ENCODE measurements at regions not wholly inside any gene's neighbourhood (a gene's known extent, or its start where the extent isn't known, plus 50 kb on each side); places are given as distances from the start of the nearest gene placed in this dataset.

DNA sequence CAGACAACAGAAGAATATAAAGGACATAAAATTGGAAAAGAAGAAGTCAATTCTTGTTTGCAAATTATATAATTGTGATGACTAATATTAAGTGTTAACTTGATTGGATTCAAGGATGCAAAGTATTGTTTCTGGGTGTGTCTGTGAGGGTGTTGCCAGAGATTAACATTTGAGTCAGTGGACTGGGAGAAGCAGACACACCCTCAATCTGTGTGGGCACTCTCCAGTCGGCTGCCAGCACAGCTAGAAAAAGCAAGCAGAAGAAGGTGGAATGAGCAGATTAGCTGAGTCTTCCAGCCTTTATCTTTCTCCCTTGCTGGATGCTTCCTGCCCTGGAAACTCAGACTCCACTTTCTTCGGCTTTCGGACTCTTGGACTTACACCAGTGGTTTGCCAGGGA lies 51.7 kb downstream of the UBE2NL start:
- DNase-seq: no peak
- Histone ChIP-seq H3K4me3 (ENCODE audit: low read length) (no peak overlapping the region), H3K27ac (ENCODE audit: low read length) (no peak overlapping the region), H3K27me3 (ENCODE audit: control insufficient read depth, insufficient read depth, low read length) (no peaks in the 10 kb centered on the region), H3K36me3 (ENCODE audit: control insufficient read depth, insufficient read depth, low read length) (no peaks in the 10 kb centered on the region), H3K9me3 (replicated peaks; ENCODE audit: control insufficient read depth, low read depth, low read length) (no peaks in the 10 kb centered on the region), H3K4me1 (ENCODE audit: control insufficient read depth, insufficient read depth, low read length) (no peaks in the 10 kb centered on the region)
- WGBS (ENCODE audit: insufficient coverage): 76% methylated on average over 2 of the region's 3 CpGs

DNA sequence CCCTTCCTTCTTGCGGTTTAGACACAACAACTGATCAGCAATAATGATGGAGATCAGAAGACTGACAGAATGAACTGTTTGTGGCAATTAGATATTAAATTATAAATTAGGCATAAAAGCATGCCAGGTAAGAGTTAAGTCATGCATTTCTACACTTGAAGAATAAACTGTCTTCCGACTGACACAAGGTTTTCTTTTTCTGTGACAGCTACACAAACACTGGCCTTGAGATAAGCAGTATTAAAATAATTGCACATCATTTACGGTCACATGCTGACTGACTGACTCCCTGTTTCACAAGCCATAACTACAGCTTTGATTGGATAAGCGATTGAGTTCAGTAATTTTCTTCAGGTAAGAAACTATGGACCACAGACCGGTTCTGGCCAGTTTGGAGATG lies 56.2 kb downstream of the UBE2NL start:
- no peaks in the 10 kb centered on the region for H3K36me3 ChIP-seq (ENCODE audit: control insufficient read depth, insufficient read depth, low read length)
- H3K27me3 ChIP-seq (ENCODE audit: control insufficient read depth, insufficient read depth, low read length): no peaks in the 10 kb centered on the region
- H3K27ac ChIP-seq (ENCODE audit: low read length): no peak overlapping the region
- H3K4me3 ChIP-seq (ENCODE audit: low read length): no peak overlapping the region
- WGBS (ENCODE audit: insufficient coverage): 82% methylated on average over 2 of the region's 5 CpGs
- no peaks in the 10 kb centered on the region for H3K4me1 ChIP-seq (ENCODE audit: control insufficient read depth, insufficient read depth, low read length)
- H3K9me3 ChIP-seq (replicated peaks; ENCODE audit: control insufficient read depth, low read depth, low read length): no peaks in the 10 kb centered on the region
- no peak for DNase-seq

DNA sequence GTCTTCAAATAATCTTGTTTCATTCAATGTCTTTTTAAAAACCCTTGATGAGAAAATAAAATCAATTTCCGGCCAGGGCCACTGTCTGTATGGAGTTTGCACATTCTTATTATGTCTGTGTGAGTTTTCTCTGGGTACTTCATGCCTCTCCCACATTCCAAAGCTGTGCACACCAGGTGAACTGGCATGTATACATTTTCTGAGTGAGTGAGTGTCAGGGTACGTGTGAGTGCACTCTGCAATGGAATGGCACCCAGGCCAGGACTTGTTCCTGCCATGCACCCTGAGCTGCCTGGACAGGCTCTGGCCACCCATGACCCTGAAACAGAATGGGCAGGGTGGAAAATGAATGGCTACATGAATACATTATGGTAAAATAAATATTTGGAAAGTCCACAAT lies 61.3 kb downstream of the UBE2NL start:
- Histone ChIP-seq H3K4me3 (ENCODE audit: low read length) (no peak overlapping the region), H3K27me3 (ENCODE audit: control insufficient read depth, insufficient read depth, low read length) (no peaks in the 10 kb centered on the region), H3K9me3 (replicated peaks; ENCODE audit: control insufficient read depth, low read depth, low read length) (peaks cover 3% of the 10 kb centered on the region), H3K36me3 (ENCODE audit: control insufficient read depth, insufficient read depth, low read length) (no peaks in the 10 kb centered on the region), H3K27ac (ENCODE audit: low read length) (no peak overlapping the region), H3K4me1 (ENCODE audit: control insufficient read depth, insufficient read depth, low read length) (no peaks in the 10 kb centered on the region)
- 57% methylated on average over 1 of the region's 2 CpGs for WGBS (ENCODE audit: insufficient coverage)
- no peak for DNase-seq

- no peak overlapping the region for H3K27ac ChIP-seq (ENCODE audit: low read length)
- no peaks in the 10 kb centered on the region for H3K36me3 ChIP-seq (ENCODE audit: control insufficient read depth, insufficient read depth, low read length)
- H3K4me1 ChIP-seq (ENCODE audit: control insufficient read depth, insufficient read depth, low read length): no peaks in the 10 kb centered on the region
- no peak overlapping the region for H3K4me3 ChIP-seq (ENCODE audit: low read length)
- no peaks in the 10 kb centered on the region for H3K27me3 ChIP-seq (ENCODE audit: control insufficient read depth, insufficient read depth, low read length)
- DNase-seq: no peak
- WGBS (ENCODE audit: insufficient coverage): 60% methylated on average over 4 of the region's 6 CpGs
- H3K9me3 ChIP-seq (replicated peaks; ENCODE audit: control insufficient read depth, low read depth, low read length): no peaks in the 10 kb centered on the region
These were observed 80.7 kb downstream of the UBE2NL start for GRCh38 chrX:143964549-143964948.

GRCh38 chrX:143988356-143988755 lies 104.5 kb downstream of the UBE2NL start:
- Histone ChIP-seq H3K9me3 (replicated peaks; ENCODE audit: control insufficient read depth, low read depth, low read length) (no peaks in the 10 kb centered on the region), H3K27me3 (ENCODE audit: control insufficient read depth, insufficient read depth, low read length) (no peaks in the 10 kb centered on the region), H3K27ac (ENCODE audit: low read length) (no peak overlapping the region), H3K36me3 (ENCODE audit: control insufficient read depth, insufficient read depth, low read length) (no peaks in the 10 kb centered on the region), H3K4me3 (ENCODE audit: low read length) (no peak overlapping the region), H3K4me1 (ENCODE audit: control insufficient read depth, insufficient read depth, low read length) (no peaks in the 10 kb centered on the region)
- DNase-seq: no peak
- 35% methylated on average over 4 of the region's 4 CpGs for WGBS (ENCODE audit: insufficient coverage)

GRCh38 chrX:143994206-143994605 lies 110.3 kb downstream of the UBE2NL start:
- no peak for DNase-seq
- no CpG with 5 or more reads among the region's 1 CpG for WGBS (ENCODE audit: insufficient coverage)
- no peaks in the 10 kb centered on the region for H3K9me3 ChIP-seq (replicated peaks; ENCODE audit: control insufficient read depth, low read depth, low read length)
- no peaks in the 10 kb centered on the region for H3K27me3 ChIP-seq (ENCODE audit: control insufficient read depth, insufficient read depth, low read length)
- H3K36me3 ChIP-seq (ENCODE audit: control insufficient read depth, insufficient read depth, low read length): no peaks in the 10 kb centered on the region
- no peak overlapping the region for H3K27ac ChIP-seq (ENCODE audit: low read length)
- H3K4me1 ChIP-seq (ENCODE audit: control insufficient read depth, insufficient read depth, low read length): no peaks in the 10 kb centered on the region
- H3K4me3 ChIP-seq (ENCODE audit: low read length): no peak overlapping the region

DNA sequence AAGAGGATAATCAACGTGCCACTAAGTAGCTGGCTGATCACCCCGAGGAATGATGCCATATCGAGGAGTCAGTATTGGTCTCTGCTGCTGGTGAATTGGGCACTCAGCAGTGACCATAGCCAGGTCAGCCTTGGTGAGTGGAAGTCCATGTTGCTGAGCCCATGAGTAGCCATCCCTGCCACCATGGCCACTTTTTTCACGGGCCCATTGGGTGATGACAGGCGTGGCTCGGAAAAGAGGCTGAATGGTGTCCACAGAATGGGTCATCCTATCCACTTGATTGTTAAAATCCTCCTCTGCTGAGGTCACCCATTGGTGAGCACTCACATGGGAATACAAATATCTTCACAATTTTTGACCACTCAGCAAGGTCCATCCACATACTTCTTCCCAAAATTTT lies 114.4 kb downstream of the UBE2NL start:
- no peak overlapping the region for H3K27ac ChIP-seq (ENCODE audit: low read length)
- no peaks in the 10 kb centered on the region for H3K4me1 ChIP-seq (ENCODE audit: control insufficient read depth, insufficient read depth, low read length)
- H3K4me3 ChIP-seq (ENCODE audit: low read length): no peak overlapping the region
- 91% methylated on average over 6 of the region's 6 CpGs for WGBS (ENCODE audit: insufficient coverage)
- H3K27me3 ChIP-seq (ENCODE audit: control insufficient read depth, insufficient read depth, low read length): peaks cover 2% of the 10 kb centered on the region
- H3K36me3 ChIP-seq (ENCODE audit: control insufficient read depth, insufficient read depth, low read length): no peaks in the 10 kb centered on the region
- DNase-seq: no peak
- H3K9me3 ChIP-seq (replicated peaks; ENCODE audit: control insufficient read depth, low read depth, low read length): no peaks in the 10 kb centered on the region

DNA sequence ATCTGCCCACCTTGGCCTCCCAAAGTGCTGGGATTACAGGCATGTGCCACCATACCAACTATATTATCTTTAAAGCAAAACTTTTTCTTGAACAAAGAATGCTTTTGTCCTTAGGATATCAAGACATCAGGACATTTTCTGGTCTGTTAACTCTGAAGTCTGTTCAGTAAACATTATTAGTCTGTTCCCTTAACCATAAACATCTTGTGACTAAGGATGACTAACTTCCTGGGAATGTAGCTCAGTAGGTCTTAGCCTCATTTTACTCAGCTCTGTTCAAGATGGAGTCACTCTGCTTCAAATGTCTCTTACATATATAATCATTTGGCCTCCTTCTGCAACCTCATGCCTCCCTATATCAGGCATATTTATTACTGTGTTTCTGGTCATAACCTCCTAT lies 122.9 kb downstream of the UBE2NL start:
- no peaks in the 10 kb centered on the region for H3K4me1 ChIP-seq (ENCODE audit: control insufficient read depth, insufficient read depth, low read length)
- peaks cover 5% of the 10 kb centered on the region for H3K9me3 ChIP-seq (replicated peaks; ENCODE audit: control insufficient read depth, low read depth, low read length)
- no peaks in the 10 kb centered on the region for H3K27me3 ChIP-seq (ENCODE audit: control insufficient read depth, insufficient read depth, low read length)
- no peaks in the 10 kb centered on the region for H3K36me3 ChIP-seq (ENCODE audit: control insufficient read depth, insufficient read depth, low read length)
- DNase-seq: no peak
- H3K27ac ChIP-seq (ENCODE audit: low read length): no peak overlapping the region
- H3K4me3 ChIP-seq (ENCODE audit: low read length): no peak overlapping the region

GRCh38 chrX:144040793-144041192 lies 156.9 kb downstream of the UBE2NL start:
- no CpG with 5 or more reads among the region's 2 CpGs for WGBS (ENCODE audit: insufficient coverage)
- no peaks in the 10 kb centered on the region for H3K4me1 ChIP-seq (ENCODE audit: control insufficient read depth, insufficient read depth, low read length)
- H3K27ac ChIP-seq (ENCODE audit: low read length): no peak overlapping the region
- H3K27me3 ChIP-seq (ENCODE audit: control insufficient read depth, insufficient read depth, low read length): no peaks in the 10 kb centered on the region
- no peak overlapping the region for H3K4me3 ChIP-seq (ENCODE audit: low read length)
- no peaks in the 10 kb centered on the region for H3K36me3 ChIP-seq (ENCODE audit: control insufficient read depth, insufficient read depth, low read length)
- no peak for DNase-seq
- H3K9me3 ChIP-seq (replicated peaks; ENCODE audit: control insufficient read depth, low read depth, low read length): no peaks in the 10 kb centered on the region

- no peaks in the 10 kb centered on the region for H3K27me3 ChIP-seq (ENCODE audit: control insufficient read depth, insufficient read depth, low read length)
- H3K4me1 ChIP-seq (ENCODE audit: control insufficient read depth, insufficient read depth, low read length): no peaks in the 10 kb centered on the region
- H3K4me3 ChIP-seq (ENCODE audit: low read length): no peak overlapping the region
- no peaks in the 10 kb centered on the region for H3K36me3 ChIP-seq (ENCODE audit: control insufficient read depth, insufficient read depth, low read length)
- WGBS (ENCODE audit: insufficient coverage): 52% methylated on average over 5 of the region's 5 CpGs
- H3K27ac ChIP-seq (ENCODE audit: low read length): no peak overlapping the region
- no peaks in the 10 kb centered on the region for H3K9me3 ChIP-seq (replicated peaks; ENCODE audit: control insufficient read depth, low read depth, low read length)
- no peak for DNase-seq
These were observed 158.4 kb downstream of the UBE2NL start for GRCh38 chrX:144042271-144042670.

- WGBS (ENCODE audit: insufficient coverage): no CpG with 5 or more reads among the region's 1 CpG
- DNase-seq: no peak
- H3K4me3 ChIP-seq (ENCODE audit: low read length): no peak overlapping the region
- H3K27me3 ChIP-seq (ENCODE audit: control insufficient read depth, insufficient read depth, low read length): no peaks in the 10 kb centered on the region
- no peaks in the 10 kb centered on the region for H3K4me1 ChIP-seq (ENCODE audit: control insufficient read depth, insufficient read depth, low read length)
- H3K27ac ChIP-seq (ENCODE audit: low read length): no peak overlapping the region
- no peaks in the 10 kb centered on the region for H3K9me3 ChIP-seq (replicated peaks; ENCODE audit: control insufficient read depth, low read depth, low read length)
- no peaks in the 10 kb centered on the region for H3K36me3 ChIP-seq (ENCODE audit: control insufficient read depth, insufficient read depth, low read length)
These were observed 191.6 kb downstream of the UBE2NL start for GRCh38 chrX:144075432-144075831.

All from muscle of leg (tissue), 3 donors.